Fibroblast of skin of left biceps (primary cell): ENCODE measurements at regions not wholly inside any gene's neighbourhood (a gene's known extent, or its start where the extent isn't known, plus 50 kb on each side); places are given as distances from the start of the nearest gene placed in this dataset.

Source experiments
- DNase-seq, 2 experiments: peaks; one replicate each; pipeline ENCODE4 v3.0.0-alpha.2; 2013; ENCODE audit warnings: low read depth in 2 of 2

DNA sequence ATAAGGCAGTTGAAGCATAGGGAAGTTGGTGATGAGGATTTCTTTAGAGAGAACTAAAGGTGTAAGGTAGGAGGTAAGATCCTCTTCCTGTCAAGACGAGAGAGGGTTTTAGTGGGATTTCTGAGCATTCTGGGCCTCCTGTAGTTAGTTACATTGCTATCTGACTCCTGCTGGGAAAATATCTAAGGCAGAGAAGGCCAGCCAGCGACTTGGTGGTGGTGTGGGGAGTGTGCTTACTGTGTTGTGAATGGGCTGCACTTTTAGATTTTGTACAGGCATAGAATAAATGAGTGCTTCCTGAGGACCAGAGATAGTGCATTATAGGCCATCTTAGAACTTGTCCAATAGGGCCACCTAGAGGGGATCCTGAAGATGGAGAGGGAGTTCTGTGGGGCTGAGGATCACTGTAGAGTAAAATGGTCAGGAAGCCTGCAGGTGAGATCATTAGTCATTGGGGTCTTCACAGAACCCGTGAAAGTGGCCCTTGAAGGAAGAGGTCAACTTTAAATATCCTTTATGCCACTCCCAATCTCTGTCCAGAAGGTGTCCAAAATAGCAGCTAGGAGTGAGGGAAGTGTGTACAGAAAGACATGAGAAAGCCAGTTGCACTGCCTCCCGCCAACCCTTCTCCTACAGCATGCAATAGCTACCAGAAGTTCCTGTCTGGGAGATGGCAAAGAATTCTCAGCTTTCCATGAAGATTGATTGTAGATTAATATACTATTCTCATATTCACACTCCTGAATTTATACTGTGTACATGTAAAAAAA, 266.6 kb downstream of the POLR1F start:
- peak; percentile 30 to 39 for DNase-seq

DNA sequence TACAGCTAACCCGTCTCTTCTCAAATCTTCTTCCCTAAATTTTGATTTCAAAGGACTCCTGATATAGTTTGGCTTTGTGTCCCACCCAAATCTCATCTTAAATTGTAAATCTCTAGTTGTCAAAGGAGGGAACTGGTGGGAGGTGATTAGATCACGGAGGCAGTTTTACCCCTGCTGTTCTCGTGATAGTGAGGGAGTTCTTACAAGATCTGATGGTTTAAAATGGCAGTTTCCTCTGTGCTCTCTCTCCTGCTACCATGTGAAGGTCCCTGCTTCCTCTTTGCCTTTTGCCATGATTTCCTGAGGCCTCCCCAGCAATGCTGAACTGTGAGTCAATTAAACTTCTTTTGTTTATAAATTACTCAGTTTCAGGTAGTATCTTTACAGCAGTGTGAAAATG, 269.3 kb downstream of the POLR1F start:
- DNase-seq = no peak

- no peak for DNase-seq
Observed at GRCh38 chr7:19437446-19437845, 271.4 kb downstream of the POLR1F start.

GRCh38 chr7:19427944-19428343, 280.9 kb downstream of the POLR1F start:
- DNase-seq = no peak

DNA sequence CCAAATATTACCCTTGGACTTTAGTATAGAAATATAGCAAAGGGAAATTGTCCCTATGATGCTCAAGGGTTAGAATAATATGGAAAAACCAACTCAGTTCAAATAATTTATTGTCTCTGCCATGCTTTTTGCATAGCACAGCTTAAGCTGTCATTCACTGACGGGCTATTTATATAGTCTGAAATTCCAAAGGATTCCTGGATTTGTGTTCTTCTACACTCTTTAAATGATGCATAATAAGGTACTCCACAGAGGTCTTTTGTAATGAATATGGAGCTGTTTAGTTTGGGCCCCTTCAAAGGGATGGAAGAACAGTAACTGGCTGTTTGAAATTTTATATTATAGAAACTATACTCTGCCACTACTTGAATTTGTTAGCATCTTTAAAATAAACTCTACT, 276.6 kb upstream of the FERD3L start:
- DNase-seq = no peak

DNA sequence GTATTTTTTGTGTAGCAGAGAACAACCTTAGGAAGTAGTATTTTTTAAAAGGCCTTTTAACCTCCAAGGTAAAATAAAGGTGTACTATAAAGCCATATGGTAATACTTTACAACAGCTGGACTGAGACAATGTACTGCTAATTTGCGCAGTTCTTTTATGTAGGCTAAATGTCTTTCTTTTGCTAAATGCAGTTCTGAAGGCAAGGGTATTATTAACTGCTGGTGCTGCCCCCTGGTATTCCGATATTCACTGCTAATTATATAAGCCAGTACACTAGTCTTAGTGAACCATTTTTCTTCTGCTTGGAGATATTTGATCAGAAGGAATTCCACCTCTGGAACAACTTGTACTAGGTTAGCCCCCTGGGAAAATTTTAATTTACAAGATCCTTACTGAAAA, 272.0 kb upstream of the FERD3L start:
- no peak for DNase-seq

- no peak for DNase-seq
Observed at GRCh38 chr7:19415123-19415522, 269.9 kb upstream of the FERD3L start.

DNA sequence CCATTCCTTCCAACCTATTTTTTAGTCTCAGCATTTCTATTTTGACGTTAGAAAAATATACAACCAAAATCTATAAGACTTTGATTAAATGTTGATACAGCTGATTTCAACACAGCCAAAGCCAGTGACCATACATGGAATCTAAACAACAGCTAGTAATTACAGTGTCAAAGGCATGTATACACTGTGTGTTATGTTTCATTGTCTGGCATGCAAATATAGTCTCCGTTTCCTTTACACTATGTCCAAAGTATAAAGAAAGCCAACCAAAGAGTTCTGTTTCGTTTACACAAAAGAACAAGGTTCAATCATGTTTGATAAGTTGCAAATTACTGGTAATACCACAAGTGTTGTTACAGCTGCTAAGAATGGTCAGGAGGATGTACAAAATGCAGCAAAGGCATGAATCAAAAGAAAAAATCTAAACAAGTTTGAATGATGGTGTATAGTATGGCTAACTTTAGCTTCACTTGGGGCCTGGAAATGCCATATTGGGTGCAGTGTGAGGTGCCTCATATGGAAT, 268.3 kb upstream of the FERD3L start:
- DNase-seq = no peak

DNA sequence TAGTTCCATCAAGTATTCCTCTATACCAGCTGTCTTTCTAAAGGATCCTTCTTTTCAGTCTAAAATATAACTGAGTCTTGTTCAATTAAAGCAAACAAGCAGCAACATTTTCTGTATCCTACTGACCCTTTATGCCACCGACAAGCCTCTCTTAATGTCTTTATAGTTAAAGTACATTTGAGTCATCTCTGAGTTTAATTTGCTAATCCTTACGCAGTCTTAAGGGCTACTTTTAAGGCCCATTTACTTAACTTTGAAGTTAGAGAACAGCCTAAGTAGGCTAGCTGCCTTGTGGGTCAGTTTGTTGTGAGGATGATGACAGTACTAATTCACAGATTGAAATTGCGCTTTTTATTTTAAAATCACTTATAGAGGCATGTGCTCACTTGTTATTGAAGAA, 265.5 kb upstream of the FERD3L start:
- no peak for DNase-seq

DNA sequence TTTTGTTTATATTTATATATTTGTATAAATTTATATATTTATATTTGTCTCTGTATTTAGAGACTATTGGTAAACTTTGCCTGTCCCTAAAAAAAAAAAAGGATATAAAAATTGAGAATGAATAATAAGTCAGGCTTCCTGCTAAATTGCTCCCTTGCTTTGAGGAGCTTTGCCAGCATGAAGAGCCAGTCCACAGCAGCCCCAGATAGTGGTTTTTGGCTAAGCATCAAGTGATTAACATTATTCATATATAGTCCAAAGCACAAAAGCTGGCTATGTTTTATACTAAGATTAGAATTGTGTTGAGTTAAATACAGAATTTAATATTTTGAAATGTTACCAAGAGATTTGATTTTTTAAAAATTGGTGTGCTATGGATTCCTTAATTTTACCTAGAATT, 264.9 kb upstream of the FERD3L start:
- DNase-seq = no peak

- DNase-seq = no peak
Observed at GRCh38 chr7:19408706-19409220, 263.5 kb upstream of the FERD3L start.

GRCh38 chr7:19407270-19407669, 262.0 kb upstream of the FERD3L start:
- no peak for DNase-seq

GRCh38 chr7:19405541-19405940, 260.3 kb upstream of the FERD3L start:
- peak in 1 of 2 experiments; percentile 46 for DNase-seq

DNA sequence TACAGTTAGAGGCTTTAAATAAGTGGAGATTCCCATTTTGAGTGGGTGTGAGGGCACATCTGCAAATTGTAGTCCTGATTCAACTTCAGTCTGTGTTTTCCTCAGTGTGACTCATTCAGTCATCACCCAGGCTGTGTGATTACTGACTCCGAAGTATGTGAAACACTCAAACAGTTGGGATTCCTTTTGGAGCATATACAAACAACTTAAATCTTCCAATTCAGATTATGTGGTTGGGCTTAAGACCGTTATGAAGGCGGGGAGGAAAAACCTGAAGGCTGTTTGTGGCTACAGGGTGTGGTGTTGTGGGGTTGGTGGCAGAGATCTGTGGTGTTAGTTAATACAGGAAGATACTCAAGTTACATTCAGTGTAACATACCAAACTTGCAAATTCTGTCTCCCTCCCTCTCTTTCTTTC, 259.7 kb upstream of the FERD3L start:
- peak; percentile 96 for DNase-seq

DNA sequence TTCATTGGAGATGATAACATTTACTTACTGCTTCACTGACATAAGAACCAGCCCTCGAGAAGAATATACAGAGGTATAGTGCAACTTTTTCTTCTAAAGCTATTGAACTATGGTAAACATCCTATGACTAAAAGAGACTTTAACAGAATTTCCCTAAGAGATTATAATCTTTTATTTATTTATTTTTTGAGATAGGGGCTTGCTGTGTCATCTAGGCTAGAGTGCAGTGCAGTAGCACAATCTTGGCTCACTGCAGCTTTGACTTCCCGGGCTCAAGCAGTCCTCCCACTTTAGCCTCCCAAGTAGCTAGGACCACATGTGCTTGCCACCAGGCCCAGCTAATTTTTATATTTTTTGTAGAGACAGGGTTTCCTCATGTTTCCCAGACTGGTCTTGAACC, 258.5 kb upstream of the FERD3L start:
- no peak for DNase-seq

GRCh38 chr7:19401461-19401860, 256.2 kb upstream of the FERD3L start:
- no peak for DNase-seq

- no peak for DNase-seq
Observed at GRCh38 chr7:19400758-19401254, 255.6 kb upstream of the FERD3L start.

- DNase-seq = no peak
Observed at GRCh38 chr7:19397911-19398310, 252.7 kb upstream of the FERD3L start.

- DNase-seq = no peak
Observed at GRCh38 chr7:19392246-19392645, 247.0 kb upstream of the FERD3L start.

- no peak for DNase-seq
Observed at GRCh38 chr7:19390795-19391194, 245.6 kb upstream of the FERD3L start.

DNA sequence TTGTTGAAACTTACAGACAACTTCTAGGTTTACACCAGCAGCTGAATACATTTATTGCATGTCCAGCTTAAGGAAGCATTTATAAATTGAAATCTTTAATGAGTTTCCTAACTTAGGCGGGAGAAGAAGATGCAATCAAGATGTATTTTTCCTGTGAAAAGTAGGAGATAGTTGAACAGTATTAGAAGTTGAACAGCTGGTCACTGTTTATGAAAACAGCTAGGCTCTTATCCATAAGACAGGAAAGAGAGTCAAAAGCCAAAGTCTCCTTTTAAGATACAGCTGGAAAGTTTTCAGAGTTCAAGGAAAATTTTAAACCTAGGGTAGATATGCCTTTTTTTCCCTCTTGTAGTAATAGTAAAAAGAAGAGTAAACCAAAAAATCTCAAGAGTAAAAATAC, 236.1 kb upstream of the FERD3L start:
- no peak for DNase-seq

- DNase-seq = no peak
Observed at GRCh38 chr7:19378345-19378714, 233.1 kb upstream of the FERD3L start.

DNA sequence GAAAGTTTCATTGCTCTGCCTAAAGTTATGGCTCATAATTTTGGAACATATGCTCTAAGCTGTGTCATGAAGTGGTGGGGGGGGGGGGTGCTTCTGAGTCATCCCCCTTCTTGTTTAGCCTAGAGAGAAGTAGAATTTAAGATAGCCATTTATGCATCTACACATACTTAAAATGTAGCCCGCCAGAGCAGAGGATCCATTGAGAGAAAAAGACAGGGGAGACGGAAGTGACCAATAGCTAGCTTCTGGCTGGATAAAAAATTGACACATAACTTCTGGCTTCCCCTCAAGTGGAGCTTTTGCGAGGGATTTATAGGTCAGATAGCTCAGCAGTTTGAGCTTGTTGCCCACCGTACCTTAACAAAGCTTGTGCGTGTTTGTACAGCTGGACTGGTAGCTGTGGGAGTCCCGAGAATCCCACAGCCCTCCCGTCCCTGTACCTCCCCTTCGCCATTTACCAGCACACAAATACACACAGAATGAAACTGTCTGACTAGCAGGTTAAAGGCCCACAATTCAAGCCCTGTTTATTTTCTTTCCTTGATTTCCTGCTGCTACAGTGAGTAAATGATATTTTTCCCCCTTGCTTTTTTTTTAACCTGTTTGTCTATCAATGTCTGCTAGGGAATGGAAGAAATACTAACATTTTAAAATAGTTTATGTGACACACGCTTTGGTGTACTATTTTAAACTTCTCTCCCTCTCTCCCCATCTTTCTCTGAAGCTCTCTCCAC, 232.6 kb upstream of the FERD3L start:
- no peak for DNase-seq
